ENCODE measurements at regions not wholly inside any gene's neighbourhood (a gene's known extent, or its start where the extent isn't known, plus 50 kb on each side); places are given as distances from the start of the nearest gene placed in this dataset.

GRCh38 chr6:8969747-8970146, 534.4 kb upstream of the SLC35B3 start:
- TF ChIP-seq, protein P1, sequence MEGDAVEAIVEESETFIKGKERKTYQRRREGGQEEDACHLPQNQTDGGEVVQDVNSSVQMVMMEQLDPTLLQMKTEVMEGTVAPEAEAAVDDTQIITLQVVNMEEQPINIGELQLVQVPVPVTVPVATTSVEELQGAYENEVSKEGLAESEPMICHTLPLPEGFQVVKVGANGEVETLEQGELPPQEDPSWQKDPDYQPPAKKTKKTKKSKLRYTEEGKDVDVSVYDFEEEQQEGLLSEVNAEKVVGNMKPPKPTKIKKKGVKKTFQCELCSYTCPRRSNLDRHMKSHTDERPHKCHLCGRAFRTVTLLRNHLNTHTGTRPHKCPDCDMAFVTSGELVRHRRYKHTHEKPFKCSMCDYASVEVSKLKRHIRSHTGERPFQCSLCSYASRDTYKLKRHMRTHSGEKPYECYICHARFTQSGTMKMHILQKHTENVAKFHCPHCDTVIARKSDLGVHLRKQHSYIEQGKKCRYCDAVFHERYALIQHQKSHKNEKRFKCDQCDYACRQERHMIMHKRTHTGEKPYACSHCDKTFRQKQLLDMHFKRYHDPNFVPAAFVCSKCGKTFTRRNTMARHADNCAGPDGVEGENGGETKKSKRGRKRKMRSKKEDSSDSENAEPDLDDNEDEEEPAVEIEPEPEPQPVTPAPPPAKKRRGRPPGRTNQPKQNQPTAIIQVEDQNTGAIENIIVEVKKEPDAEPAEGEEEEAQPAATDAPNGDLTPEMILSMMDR (IDR thresholded peaks at IDR 0.05 in 8 of 11, conservative IDR thresholded peaks at IDR 0.05 in 3 of 11) = no peak
- TF ChIP-seq POLR2A (IDR thresholded peaks at IDR 0.05) (no peak), POLR2AphosphoS5 (IDR thresholded peaks at IDR 0.05) (no peak)

Measured in spleen (tissue), 7 donors.